GM19438 (cell line): ENCODE measurements at regions not wholly inside any gene's neighbourhood (a gene's known extent, or its start where the extent isn't known, plus 50 kb on each side); places are given as distances from the start of the nearest gene placed in this dataset.
"Not testable (repeated sequence)": the region's sequence is repeated elsewhere in the genome, so short reads cannot be mapped to it uniquely, and the experiment has no call there.

Source experiments
- ATAC-seq: cut with Tn5 transposase; IDR thresholded peaks from one replicate; pipeline ENCODE4 v1.9.1; 2021; ENCODE audit warnings: low read depth; ENCODE audit not compliant: unreplicated experiment

GRCh38 chr22:22193923-22194322 is 50.7 kb upstream of the VPREB1 start:
- no peak for ATAC-seq

- ATAC-seq = not testable (repeated sequence)
Measured at GRCh38 chr22:22193462-22193861, 51.1 kb upstream of the VPREB1 start.

GRCh38 chr22:22193006-22193405 is 51.6 kb upstream of the VPREB1 start:
- not testable (repeated sequence) for ATAC-seq

GRCh38 chr22:22189796-22190195 is 54.8 kb upstream of the VPREB1 start:
- ATAC-seq = not testable (repeated sequence)

GRCh38 chr22:22187863-22188262 is 56.7 kb upstream of the VPREB1 start:
- not testable (repeated sequence) for ATAC-seq

DNA sequence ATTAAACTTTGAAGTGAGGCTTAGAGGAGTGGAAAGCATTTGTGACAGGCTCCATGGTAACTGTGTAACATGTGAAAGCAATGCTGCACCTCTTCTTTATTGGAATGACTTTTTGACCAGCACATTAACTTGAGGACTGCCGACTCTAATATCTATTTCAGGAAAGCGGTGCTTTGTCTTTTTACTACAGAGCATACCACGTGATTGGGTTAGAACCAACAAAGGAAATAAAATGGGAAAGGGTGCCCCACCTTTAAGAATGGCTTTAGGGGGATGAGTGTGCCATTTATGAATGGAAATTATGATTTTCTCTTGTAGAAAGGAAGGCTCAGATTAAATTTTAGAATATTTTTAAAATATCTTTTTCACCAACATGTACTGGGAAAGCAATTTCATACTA is 57.3 kb upstream of the VPREB1 start:
- no peak for ATAC-seq

GRCh38 chr22:22185844-22186499 is 58.6 kb upstream of the VPREB1 start:
- no peak for ATAC-seq

- no peak for ATAC-seq
Measured at GRCh38 chr22:22185217-22185616, 59.4 kb upstream of the VPREB1 start.

- no peak for ATAC-seq
Measured at GRCh38 chr22:22184277-22184807, 60.2 kb upstream of the VPREB1 start.

DNA sequence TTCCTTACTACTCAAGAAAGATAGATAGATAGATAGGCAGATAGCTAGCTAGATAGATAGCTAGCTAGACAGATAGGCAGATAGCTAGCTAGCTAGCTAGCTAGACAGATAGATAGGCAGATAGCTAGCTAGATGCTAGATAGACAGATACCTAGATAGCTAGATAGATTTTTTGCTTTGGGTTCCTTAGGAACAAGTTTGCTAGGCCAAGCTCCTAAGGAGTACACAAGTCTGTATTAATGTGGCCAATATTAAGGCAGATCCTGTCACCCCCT is 61.7 kb upstream of the VPREB1 start:
- no peak for ATAC-seq

DNA sequence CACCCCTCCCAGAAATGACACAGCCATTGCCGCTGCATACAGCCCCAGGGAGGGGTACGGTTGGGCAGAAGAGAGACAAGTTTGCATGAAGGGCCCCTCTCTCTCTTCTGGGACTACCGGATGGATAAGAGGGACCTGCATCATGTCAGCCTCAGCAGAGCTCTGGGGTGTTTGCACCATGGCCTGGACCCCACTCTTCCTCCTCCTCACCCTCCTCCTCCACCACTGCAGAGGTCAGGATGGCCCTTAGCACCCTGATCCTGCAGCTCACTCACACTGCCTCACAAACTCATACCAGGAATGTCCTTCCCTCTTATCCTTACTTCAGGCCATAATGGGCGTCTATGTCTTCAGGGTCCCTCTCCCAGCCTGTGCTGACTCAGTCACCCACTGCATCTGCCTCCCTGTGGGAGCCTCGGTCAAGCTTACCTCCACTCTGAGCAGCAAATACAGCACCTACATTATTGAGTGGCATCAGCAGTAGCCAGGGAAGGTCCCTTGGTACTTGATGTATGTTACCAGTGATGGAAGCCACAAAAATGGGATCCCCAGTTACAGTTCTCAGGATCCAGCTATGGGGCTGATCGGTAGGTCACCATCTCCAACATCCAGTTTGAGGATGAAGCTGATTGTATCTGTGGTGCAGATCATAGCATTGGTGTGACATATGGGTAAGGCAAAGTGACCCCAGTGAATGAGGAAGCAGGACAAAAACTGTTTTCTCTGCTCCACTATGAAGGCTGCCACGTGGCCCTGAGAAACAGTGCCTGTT is 62.2 kb upstream of the VPREB1 start:
- no peak for ATAC-seq

GRCh38 chr22:22181341-22181850 is 63.2 kb upstream of the VPREB1 start:
- no peak for ATAC-seq

DNA sequence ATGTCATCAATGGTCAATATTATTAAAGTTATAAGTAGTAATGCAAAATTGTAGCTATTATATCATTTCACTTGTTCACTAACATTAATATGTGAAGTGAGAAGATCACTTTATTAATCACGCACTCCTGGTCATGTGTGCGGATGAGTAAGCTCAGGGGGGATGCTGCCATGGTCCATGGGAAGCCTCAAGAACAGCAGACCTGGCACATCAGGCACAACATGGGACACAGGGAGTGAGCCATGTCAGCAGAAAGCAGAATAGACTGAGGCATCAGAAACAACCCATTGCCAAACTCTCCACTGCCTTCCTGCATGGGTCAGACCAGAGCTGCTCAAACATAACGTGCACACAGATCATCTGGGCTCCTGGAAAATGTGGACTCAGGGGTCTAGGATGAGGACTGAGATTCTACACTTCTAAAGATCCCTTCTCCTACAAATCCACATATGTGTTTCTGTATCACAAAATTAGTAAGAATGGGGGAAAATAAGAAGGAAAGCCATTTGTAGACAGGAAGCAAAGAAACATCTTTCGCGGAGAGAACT is 63.8 kb upstream of the VPREB1 start:
- ATAC-seq = no peak

DNA sequence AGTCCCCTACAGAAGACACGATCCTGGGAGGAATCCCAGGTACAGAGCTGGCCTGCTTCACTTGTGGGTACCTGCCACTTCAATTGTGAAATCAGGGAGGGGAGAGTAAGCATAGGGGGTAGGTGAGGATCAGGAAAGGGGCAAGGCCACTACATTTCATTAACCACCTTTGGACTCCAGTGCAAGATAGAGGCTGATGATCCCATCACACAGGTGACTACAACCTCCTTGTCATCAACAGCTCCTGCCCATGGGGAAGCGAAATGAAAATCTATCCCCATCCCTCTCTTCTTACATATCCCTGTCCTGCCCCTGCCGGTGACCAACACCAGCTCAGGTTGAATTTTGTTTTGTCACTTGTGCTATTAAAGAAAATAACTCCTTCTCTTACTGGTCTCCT is 64.7 kb upstream of the VPREB1 start:
- no peak for ATAC-seq

GRCh38 chr22:22178992-22179391 is 65.6 kb upstream of the VPREB1 start:
- ATAC-seq = no peak

DNA sequence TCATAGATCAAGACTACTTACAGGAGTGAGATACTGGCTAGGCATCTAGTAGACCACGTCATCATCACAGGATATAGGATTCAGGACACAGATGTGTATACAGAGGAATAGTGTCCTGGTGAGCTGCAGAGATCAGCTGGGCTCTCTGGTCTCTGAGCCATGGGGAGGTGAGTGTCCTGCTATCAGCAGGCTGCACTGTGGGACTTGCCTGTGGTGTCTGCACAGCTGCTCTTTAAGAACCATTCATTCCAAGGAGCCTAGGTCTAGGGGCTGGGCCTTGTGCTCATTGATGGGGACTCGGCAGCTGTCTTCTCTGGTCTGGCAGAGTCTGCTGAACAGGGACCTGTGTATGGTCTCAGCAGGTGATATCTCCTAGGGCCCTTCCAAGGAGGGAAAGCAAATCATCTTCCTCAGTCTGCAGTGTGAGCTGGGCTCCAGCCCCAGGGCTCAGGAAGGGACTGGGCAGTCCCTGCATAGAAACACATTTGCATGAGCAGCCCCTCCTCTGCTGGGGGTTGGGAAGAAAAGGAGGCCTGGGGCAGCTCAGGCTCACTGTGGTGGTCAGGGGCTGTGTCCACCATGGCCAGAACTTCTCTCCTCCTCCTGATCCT is 66.1 kb upstream of the VPREB1 start:
- ATAC-seq = no peak

DNA sequence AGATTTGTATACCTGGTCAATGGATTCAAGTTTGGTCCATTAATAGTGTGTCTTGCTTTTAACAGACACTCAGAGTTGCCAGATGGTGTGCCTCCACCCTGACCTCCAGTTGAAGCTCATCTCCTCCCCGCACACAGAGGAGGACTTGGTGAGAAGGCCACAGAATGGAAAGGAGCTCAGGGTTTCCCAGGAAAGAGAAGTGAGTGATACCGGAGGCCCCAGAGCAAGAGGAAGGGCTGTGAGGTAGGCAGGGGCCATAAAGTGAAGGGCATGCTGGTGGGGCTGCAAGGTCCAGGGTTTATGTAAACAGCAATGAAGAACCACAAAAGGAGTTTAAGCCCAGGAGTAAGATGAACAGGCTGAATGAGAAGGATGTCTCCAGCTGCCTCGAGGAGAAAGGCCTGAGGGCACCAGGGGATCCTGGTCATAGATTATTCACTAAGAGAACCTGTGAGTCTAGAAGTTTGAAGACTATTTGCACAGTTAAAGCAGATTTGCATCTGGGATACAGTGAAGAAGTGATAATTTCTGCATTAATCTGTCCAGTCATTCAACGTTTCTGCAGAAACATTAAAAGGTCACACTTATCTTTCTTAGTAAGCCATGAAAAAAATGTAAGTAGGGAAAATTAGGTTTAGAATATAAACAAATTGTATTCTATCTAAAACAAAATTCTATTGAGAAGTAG is 67.5 kb upstream of the VPREB1 start:
- no peak for ATAC-seq

DNA sequence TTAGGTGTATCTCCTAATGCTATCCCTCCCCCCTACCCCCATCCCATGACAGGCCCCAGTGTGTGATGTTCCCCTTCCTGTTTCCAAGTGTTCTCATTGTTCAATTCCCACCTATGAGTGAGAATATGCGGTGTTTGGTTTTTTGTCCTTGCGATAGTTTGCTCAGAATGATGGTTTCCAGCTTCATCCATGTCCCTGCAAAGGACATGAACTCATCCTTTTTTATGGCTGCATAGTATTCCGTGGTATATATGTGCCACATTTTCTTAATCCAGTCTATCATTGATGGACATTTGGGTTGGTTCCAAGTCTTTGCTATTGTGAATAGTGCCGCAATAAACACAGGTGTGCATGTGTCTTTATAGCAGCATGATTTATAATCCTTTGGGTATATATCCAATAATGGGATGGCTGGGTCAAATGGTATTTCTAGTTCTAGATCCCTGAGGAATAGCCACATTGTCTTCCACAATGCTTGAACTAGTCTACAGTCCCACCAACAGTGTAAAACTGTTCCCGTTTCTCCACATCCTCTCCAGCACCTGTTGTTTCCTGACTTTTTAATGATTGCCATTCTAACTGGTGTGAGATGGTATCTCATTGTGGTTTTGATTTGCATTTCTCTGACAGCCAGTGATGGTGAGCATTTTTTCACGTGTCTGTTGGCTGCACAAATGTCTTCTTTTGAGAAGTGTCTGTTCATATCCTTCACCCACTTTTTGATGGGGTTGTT is 71.5 kb upstream of the VPREB1 start:
- not testable (repeated sequence) for ATAC-seq

GRCh38 chr22:22171357-22172218 is 73.0 kb upstream of the VPREB1 start:
- ATAC-seq = no peak
